ENCODE measurements at regions not wholly inside any gene's neighbourhood (a gene's known extent, or its start where the extent isn't known, plus 50 kb on each side); places are given as distances from the start of the nearest gene placed in this dataset.
"Not testable (repeated sequence)": the region's sequence is repeated elsewhere in the genome, so short reads cannot be mapped to it uniquely, and the experiment has no call there.

- TF ChIP-seq EZH2 (IDR thresholded peaks at IDR 0.05; ENCODE audit: insufficient read depth, poor library complexity, severe bottlenecking); EZH2phosphoT487 (IDR thresholded peaks at IDR 0.05; ENCODE audit: insufficient read depth, low read depth): not testable (repeated sequence)
Observed at GRCh38 chr1:81250825-81251224, 549.9 kb upstream of the ADGRL2 start.

Data from GM23248 (cell line).